NCI-H1436 treated with DMSO at 0.1 percent for 48 hours (cell line): ENCODE measurements at regions not wholly inside any gene's neighbourhood (a gene's known extent, or its start where the extent isn't known, plus 50 kb on each side); places are given as distances from the start of the nearest gene placed in this dataset.
"Not testable (repeated sequence)": the region's sequence is repeated elsewhere in the genome, so short reads cannot be mapped to it uniquely, and the experiment has no call there.

Experiments
- DNase-seq: peaks from one replicate; lab custom pipeline; 2025; lab: John Stamatoyannopoulos, UW

DNA sequence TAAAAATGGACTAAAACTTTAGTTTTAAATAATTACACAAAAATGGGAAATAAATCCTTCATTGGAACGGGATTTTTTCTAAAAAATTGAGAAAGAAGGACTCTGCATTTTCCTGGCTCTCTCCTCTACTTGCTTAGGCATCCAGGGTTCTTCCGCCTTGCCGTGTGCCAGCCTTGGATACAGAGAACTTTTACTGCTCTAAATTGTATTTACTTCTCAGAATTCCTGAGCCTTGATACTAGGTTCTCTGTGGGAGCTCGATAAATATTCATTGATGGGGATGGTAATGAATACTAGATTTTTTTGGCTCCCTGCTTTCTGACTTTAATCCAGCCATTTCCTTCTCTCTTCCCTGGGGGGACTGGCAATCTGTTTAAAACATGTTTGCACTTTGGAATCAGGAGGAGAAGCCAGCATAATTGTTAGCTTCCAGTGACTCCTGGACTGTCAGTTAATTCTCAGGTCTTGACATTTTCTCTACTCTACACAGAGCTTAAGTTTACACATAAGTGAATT lies 746.1 kb upstream of the LRRTM1 start:
- DNase-seq, result no peak

DNA sequence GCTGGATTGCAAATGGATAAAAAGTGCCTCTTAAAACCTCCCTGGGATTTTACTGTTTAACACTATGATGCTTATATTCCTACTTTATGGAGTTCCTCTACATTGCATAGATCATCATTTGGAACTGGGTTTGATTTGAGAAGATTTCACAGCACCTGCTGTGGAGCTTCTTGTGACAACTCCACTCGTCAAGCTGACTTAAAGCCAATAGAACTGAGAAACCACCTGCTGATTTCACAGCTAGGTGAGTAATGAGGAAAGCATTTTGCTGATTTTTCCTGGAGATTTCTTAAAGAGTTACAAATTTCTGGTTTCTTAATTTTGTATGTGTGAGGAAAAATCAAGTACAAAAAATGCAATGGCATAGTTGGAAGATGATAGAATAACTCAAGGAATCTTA lies 739.1 kb upstream of the LRRTM1 start:
- no peak for DNase-seq

DNA sequence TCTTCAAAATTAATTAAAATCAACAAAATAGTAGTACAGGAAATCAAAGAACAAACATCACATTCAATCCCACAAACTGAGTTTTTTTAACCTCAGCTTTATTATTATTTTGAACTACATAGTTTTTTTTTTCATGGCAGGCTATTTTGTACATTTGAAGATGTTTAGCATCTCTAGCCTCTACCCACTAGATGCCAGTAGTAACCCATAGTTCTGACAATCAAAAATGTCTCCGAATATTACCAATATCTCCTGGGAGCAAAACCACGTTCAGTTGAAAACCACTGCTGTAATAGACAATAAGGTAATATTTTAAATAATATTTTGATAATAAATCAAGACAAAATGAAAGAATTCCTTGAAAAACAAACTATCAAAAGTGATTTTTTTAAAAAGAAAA lies 702.6 kb upstream of the LRRTM1 start:
- DNase-seq, result no peak

DNA sequence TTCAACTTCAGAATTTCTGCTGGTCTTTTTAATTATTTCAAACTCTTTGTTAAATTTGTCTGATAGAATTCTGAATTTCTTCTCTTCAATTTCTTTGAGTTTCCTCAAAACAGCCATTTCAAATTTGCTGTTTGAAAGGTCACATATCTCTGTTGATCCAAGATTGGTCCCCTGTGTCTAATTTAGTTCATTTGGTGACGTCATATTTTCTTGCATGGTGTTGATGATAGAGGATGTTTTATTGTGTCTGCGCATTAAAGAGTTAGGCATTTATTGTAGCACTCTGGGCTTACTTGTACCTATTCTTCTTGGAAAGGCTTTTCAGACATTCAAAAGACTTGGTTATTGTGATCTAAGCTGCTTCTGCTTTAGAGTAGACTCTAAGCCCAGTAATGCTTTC lies 698.4 kb upstream of the LRRTM1 start:
- no peak for DNase-seq

DNA sequence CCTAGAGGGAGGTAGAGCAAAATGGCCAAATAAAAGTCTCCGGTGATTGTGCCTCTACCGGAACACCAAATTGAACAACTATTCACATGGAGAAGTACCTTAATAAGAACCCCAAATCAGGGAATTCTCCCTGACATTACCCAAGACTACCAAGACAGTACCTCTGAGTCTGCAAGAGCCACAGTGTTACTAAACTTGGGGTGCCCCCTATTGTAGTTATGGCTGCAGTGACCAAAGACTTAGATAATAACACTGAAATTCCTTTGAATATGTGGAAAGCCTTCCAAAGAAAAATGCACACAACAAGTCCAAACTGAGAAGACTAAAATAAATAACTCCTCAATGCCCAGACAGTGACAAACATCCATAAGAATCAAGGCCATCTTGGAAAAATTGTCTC lies 682.9 kb upstream of the LRRTM1 start:
- no peak for DNase-seq

DNA sequence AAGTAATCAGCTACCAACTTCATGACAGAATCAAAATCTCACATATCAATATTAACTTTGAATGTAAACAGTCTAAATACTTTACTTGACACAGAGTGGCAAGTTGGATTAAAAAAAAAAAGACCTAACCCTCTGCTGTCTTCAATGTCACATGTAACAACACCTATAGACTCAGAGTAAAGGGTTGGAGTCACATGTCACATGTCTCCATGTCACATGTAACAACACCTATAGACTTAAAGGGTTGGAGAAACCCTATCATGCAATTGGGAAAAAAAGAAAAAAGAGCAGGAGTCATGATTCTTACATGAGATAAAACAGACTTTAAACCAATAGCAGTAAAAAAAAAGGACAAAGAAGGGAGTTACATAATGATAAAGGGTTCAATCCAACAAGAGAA lies 665.3 kb upstream of the LRRTM1 start:
- no peak for DNase-seq

DNA sequence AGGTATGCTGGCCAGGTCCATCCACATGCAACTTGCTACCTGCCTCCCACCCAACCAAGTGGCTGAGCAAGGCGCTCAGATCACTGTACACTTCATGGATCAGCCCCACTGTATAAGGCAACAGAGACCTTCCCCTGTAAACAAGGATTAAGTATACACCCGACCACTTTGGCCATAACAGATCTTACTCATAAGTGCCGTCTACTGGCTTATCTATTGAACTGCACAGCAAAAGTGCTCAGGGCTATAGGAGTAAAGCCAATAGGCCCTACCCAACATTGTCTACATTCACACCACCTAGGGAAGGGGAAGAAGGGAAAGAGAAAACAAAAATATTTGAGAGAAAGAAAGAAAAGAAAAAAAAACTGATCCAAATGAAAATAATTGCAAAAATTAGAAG lies 663.9 kb upstream of the LRRTM1 start:
- DNase-seq, result no peak

DNA sequence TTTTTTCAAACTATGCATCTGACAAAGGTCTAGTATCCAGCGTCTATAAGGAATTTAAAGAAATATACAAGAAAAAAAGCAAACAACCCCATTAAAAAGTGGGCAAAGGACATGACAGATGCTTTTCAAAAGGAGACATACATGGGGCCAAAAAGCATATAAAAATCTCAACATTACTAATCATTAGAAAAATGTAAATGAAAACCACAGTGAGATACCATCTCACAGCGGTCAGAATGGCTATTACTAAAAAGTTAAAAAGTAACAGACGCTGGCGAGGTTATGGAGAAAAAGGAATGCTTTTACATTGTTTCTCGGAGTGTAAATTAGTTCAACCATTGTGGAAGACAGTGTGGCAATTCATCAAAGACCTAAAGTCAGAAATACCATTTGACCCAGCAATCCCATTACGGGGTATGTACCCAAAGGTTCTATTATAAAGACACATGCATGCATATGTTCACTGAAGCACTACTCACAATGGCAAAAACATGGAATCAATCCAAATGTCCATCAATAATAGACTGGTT lies 643.1 kb upstream of the LRRTM1 start:
- no peak for DNase-seq

DNA sequence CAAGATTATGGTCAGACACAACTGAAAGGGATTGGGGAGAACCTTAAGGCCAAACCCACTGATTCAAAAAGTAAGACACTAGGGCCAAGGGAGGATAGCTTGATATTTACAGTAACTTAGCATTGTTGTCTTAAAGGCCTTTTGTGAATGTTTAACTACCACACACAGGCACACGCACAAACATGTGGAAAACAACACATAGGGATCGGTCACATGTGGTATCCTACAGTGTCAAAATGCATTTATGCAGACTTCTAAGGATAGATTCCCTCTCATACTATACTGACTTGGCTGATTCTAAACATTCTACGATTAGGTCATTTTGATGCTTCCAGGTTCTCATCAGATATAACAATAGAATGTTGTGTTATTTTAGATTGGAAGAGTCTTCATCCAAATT lies 638.9 kb upstream of the LRRTM1 start:
- no peak for DNase-seq

DNA sequence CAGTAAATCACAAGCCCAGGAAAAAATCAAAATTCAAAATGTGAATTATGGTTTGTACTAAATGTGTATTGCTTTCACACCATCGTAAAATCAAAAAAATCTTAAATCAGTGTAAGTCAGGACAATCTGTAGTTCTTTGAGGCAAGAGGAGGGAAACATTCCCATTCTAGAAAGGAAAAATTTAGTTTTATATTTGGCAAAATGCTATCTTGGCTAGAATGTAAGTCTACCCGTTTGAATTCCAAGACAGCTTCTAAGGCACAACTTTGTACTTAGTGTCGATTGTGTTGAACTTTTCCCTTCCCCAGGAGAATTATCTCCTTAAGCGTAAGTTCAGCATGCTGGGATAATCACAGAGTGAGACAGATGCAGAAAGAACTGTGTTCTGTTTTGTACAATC lies 638.2 kb upstream of the LRRTM1 start:
- DNase-seq, result no peak

DNA sequence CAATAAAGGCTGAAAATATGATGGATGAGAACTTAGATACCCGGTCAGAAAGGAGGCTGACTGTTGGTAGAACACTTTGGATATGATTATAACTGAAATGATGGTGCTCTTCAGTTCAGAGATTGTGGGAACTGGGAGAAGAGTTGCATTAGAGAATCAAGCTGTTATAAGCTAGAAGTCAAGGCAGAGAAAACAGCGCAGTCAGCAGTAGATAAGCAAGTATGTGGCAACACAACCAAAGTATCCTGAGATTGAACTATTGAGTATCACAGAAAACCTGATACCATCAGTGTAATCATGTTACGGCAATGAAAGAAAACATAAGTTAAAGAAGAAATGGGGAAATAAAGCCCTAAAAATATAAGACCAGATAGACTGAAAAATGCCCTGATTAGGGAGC lies 633.9 kb upstream of the LRRTM1 start:
- DNase-seq, result no peak

DNA sequence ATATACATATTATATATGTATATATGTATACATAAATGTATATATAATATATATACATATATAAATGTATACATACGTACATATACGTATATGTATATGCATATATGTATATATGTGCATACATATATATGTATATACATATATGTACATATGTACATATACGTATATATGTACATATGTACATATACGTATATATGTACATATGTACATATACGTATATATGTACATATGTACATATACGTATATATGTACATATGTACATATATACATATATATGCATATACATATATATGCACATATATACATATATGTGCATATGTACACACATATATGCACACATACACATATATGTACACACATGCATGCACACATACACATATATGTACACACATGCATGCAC lies 627.3 kb upstream of the LRRTM1 start:
- DNase-seq, result not testable (repeated sequence)

DNA sequence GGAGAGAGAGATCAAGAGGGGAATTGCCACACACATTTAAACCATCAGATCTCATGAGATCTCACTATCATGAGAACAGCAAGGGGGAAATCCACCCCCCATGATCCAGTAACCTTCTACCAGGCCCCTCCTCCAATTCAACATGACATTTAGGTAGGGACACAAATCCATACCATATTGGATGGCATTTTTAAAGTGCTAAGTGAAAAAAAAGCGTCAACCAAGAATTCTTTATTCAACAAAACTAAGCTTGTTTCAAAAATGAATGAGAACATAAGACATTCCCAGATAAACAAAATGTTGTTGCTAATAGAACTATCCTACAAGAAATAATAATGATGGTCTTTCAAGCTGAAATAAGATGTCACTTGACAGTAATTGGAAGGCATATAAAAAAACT lies 626.2 kb upstream of the LRRTM1 start:
- no peak for DNase-seq

DNA sequence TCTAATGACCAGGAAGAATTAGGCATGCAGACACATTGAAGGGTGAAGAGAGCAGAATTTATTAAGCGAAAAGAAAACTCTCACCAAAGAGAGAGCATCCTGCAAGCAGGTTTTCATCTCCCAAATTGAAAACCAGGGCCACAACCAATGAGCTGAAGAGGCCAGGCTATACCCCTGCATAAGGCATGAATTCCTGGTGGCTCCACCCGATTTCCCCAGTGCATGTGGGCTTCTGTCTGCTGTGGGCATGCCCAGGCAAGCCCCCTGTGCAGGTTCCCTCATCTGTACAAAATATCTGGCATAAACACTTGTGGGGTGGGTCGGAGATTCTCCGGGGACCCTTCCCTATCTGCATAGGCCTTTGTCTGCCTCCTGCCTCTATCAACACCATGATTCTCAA lies 621.6 kb upstream of the LRRTM1 start:
- no peak for DNase-seq

DNA sequence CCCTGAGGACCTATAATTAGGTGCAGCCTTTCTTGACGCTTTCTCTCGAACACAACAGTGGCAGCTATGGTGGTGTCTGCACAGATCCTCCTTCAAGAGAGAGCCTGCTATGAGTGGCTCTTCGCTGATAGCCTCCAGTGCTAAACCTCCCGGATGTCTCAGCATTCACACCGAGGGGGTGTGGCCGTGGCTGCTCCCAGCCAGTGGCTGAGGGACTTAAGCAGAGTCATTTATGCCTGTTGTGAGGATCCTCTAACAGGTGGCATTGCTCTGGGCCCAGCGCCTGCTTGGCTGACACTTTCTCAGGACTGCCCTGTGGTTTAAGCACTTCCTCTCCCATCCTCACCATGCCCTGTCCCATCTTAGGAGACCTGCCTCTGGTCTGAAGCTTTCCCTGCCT lies 592.0 kb upstream of the LRRTM1 start:
- DNase-seq, result no peak

DNA sequence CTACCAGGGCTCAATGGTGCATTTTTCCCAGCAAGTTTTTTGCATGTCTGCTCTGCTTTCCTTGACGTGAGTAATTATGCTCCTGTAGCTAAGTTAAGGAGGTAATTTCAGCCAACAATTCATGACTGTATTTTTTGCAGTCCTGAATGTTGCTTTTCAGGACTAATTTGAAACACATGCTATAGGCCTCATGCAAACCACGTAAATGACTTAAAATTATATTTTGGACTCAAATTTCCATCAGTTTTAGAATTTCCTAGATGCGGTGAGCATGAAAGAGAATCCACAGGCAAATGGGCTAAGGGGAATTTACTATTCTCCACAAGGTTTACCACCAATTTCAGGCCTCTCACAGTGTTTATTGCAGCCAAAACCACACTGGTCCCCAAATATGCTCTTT lies 589.9 kb upstream of the LRRTM1 start:
- DNase-seq, result no peak

DNA sequence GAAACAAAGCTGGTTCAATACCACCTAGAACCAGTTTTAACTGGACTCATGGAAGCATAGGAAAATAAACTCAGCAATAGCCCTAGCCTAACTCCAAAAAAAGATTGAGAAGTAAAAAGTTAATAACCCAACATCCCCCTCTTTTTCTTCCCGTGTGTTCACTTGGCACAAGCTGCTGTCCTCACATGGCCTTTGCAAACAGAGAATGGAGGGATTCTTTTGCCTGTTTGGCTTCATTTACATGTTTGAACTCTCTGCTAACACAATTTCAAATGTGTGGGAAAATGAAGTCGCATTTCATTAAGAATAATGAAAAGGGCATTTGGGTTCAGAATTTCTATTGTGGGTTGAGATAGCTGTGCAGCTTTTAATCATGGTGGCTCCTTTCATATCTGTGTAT lies 589.2 kb upstream of the LRRTM1 start:
- no peak for DNase-seq

DNA sequence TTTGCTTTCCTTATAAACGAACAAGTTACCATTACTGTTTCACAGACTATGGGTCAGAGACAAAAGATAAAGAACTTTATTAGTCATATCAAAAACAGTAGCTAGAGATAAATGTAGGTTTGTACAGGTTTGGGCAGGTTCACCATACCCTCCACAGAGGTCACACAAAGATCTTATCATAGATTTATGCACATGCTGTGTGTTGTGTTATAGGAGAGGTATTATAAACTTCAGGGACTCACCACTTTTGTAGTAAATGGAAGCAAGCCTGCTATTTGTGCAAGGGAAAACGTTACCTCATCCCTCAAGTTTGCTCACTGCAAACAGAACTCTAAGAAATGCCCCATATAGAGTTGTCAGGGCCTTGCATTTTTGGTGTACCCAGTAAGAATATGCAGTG lies 584.5 kb upstream of the LRRTM1 start:
- no peak for DNase-seq

DNA sequence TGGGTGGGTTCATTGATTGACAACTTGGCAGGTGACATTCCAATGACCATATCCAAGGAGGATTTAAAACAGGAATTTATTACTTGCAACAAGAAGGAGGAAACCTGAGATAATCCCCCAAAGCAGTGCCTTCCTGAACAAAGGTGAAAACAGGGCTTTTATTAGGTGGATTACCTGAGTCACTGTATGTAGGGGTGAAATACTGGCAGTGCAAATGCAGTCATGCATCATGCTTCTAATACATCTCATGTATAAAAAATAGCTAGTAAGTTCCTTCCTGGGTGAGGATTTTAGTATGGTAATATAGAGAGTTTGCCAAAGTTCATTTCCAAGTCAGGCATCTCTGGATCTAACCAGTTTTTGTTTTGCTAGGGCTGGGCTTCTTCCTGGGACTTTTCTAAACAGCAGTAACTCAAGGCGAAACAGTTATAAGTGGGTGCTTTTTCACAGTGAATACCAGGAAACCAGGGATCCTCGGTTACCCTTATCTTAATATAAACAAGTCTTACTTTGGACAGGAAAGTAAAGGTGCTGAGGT lies 583.4 kb upstream of the LRRTM1 start:
- no peak for DNase-seq

DNA sequence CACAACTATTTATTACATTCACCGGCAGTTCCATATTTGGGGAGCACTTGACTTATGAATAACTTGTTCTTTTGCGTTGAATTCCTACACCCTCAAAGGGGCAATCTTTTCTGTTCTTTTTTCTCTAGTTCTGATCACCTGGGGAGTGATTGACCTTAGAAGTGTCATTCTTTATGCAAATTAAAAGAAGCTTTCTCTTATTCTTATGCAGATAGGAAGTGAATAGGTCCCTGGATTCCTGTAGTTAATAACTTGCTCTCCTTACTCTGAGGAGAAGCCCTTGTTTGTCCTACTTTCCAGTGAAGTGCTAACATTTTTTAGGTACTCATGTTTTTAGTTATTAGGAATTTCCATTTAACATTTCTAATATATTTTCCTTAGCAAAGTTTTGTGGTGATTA lies 569.8 kb upstream of the LRRTM1 start:
- DNase-seq, result no peak

DNA sequence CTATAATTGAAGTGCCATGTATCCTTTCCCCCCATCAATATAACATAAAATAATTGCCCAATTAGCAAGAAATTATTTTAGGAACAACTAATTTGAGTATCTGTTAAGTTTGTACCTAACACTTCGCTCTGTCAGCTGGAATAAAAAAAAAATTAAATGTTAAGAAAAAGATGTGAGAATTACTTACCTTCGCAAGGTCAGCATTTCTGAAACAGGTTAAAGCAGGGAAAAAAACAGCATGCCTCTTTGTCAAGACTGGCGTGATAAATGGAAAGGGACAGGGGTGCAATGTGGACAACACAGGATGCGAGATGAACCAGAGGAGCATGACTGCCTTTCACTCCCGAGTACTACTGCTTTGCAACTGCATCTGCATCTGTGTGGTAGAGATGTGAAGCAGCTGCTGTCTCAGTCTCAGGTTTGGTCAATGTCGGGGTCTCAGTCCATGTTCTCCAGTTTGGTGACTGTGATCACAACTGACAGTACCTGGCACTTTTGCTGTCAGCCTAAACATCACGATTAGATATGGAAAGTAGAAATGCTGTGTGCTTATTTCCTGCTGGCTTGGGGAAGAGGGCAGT lies 565.4 kb upstream of the LRRTM1 start:
- no peak for DNase-seq

DNA sequence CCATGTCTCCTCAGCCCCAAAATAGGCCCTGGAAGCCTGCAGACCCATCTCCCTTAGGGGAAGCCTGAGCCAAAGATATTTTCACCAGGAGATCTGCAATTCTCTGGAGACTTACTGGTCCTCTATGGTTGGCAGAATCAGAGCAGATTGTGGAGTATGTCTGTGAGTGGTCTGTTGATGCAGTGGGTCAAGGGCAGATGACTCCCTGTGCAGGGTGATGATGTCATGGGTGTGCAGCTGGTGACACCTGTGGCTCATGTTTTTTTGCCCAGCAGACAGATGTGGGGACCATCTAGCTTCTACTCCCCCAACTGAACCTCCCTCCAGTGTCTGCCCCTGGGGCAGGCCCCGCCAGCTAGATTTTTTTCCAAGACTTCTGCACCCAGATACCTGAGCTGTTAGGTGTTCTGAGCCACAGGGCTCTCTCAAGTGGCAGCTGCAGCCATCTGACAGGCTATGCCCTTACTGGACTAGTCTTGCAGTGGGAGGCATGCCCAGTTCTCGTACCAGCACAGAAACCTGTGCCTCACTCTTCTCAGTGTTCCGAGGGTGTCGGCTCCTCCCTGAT lies 558.7 kb upstream of the LRRTM1 start:
- DNase-seq, result no peak

DNA sequence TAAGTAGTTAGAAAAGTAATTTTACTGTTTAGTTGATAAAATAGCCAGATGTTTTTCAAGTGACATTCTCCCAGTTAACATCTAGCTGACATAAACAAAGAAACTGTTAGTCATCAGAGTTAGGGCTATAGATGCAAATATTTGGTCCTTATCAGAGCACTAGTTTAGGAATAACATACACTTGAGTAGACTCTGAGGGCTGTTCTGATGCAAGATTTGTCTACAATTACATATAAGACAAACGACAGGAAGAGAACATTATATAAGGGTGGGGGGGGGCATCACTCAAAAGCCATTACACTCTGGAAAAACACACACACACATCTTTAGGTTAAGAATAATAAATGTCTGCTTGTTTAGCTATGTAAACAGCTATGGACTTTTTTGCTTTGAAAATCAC lies 554.4 kb upstream of the LRRTM1 start:
- no peak for DNase-seq

DNA sequence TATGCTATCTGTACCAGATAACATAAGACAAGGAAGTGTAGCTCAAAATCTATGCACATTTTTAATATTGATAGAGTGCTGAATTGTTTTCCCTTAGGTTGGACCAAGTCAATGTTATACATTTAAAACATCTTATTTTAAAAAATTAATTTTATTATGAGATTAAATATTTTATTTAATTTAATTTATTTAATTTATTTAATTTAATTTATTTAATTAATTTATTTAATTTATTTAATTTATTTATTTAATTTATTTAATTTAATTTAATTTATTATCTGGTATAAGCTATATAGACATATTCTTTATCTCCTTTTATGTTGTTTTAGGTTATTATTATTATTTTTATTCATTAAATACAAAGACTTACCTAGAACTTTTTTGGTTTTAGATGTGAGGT lies 551.7 kb upstream of the LRRTM1 start:
- no peak for DNase-seq
